ENCODE measurements at regions not wholly inside any gene's neighbourhood (a gene's known extent, or its start where the extent isn't known, plus 50 kb on each side); places are given as distances from the start of the nearest gene placed in this dataset.

DNA sequence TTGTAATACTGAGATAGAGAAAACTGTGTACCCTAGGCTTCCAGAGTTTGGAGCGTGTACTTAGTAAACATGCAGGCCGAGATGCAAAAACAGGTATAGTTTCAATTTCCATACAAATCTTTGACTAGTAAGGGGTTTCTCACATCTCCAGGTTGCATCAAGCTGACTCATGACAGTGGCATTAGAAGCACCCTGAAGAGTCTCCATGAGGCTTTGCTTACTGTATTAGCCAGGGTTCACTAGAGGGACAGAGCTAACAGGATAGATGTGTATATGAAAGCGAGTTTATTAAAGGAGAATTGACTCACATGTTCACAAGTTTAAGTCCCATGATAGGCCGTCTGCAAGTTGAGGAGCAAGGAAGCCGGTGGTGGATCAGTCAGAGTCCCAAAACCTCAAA, 275.3 kb upstream of the CDH6 start:
- TF ChIP-seq, protein P1, sequence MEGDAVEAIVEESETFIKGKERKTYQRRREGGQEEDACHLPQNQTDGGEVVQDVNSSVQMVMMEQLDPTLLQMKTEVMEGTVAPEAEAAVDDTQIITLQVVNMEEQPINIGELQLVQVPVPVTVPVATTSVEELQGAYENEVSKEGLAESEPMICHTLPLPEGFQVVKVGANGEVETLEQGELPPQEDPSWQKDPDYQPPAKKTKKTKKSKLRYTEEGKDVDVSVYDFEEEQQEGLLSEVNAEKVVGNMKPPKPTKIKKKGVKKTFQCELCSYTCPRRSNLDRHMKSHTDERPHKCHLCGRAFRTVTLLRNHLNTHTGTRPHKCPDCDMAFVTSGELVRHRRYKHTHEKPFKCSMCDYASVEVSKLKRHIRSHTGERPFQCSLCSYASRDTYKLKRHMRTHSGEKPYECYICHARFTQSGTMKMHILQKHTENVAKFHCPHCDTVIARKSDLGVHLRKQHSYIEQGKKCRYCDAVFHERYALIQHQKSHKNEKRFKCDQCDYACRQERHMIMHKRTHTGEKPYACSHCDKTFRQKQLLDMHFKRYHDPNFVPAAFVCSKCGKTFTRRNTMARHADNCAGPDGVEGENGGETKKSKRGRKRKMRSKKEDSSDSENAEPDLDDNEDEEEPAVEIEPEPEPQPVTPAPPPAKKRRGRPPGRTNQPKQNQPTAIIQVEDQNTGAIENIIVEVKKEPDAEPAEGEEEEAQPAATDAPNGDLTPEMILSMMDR (IDR thresholded peaks at IDR 0.05), result no peak
- TF ChIP-seq POLR2A (IDR thresholded peaks at IDR 0.05), result no peak
- TF ChIP-seq EP300 (IDR thresholded peaks at IDR 0.05; ENCODE audit: low read depth), result no peak
- TF ChIP-seq POLR2AphosphoS5 (IDR thresholded peaks at IDR 0.05), result no peak
